ENCODE measurements at regions not wholly inside any gene's neighbourhood (a gene's known extent, or its start where the extent isn't known, plus 50 kb on each side); places are given as distances from the start of the nearest gene placed in this dataset.

- DNase-seq (ENCODE audit: low spot score) (peak; percentile 61), FAIRE-seq (no peak), ATAC-seq (peak; percentile 85)
- H3K9ac ChIP-seq (ENCODE audit: insufficient read depth, low read depth, low read length): no peak overlapping the region
- ChIA-PET CTCF (ENCODE audit: low intra/inter-chr PET ratio, low total read pairs) (no interaction called here), POLR2A (interaction anchor here (1.0 kb wide), 1 partner anchor 57 kb away, joined by 3 read pairs; the partner anchor contains the start of gene TMEM200A)
- no peak overlapping the region for H2AFZ ChIP-seq (ENCODE audit: low read length)
- BruUV-seq (replicated peaks): no TSS peak
- H3K4me2 ChIP-seq (ENCODE audit: low read depth, low read length): no peak overlapping the region
- H3K79me2 ChIP-seq (ENCODE audit: insufficient read depth, low read length): no peaks in the 10 kb centered on the region
- H3K27ac ChIP-seq (ENCODE audit: extremely low read length, insufficient read depth, low read length): no peak overlapping the region
- intact Hi-C loops (cut with micrococcal nuclease; ENCODE audit: unreplicated experiment): loop anchor here (2.0 kb wide), 1 partner anchor 63 kb away; no protein-coding TSS in a partner anchor
- no peaks in the 10 kb centered on the region for H3K9me3 ChIP-seq (ENCODE audit: low read length)
- H4K20me1 ChIP-seq (ENCODE audit: insufficient read depth, low read length): no peaks in the 10 kb centered on the region
- no peaks in the 10 kb centered on the region for H3K27me3 ChIP-seq (ENCODE audit: control insufficient read depth in 1 of 2, insufficient read depth in 2 of 2, low read length in 2 of 2)
- H3K36me3 ChIP-seq (replicated peaks in 1 of 2; ENCODE audit: control insufficient read depth in 1 of 2, insufficient read depth in 2 of 2, low read length in 2 of 2): no peaks in the 10 kb centered on the region
- peaks cover 7% of the 10 kb centered on the region for H3K4me1 ChIP-seq (ENCODE audit: insufficient read depth, low read length)
- in situ Hi-C loops (cut with HindIII; ENCODE audit: extremely low pct_ligation_motif_present, low pct_unique_long_range_greater_than_20kb): no loop called here
- no peak overlapping the region for H3K4me3 ChIP-seq (replicated peaks in 1 of 3; ENCODE audit: insufficient read depth in 1 of 3, low read depth in 2 of 3, low read length in 3 of 3)
- WGBS (ENCODE audit: low lambda C conversion rate): 0% methylated on average over 1 of the region's 1 CpG
- 0 out of 2 replicates have a peak, but pooled peaks have one; percentile 18 for TF ChIP-seq PAXIP1 (CRISPR knock-in tag; conservative IDR thresholded peaks at IDR 0.05)
- TF ChIP-seq ARID3A (IDR thresholded peaks at IDR 0.05; ENCODE audit: low read depth, low read length): peak; percentile 34; the same call in 1 of the 2 replicates
- TF ChIP-seq GFI1 (CRISPR knock-in tag; IDR thresholded peaks at IDR 0.05; ENCODE audit: borderline replicate concordance): peak; percentile 81
- peak; percentile 28; the same call in 1 of the 2 replicates for TF ChIP-seq RXRB (CRISPR knock-in tag; IDR thresholded peaks at IDR 0.05; ENCODE audit: borderline replicate concordance)
- TF ChIP-seq ZNF432 (CRISPR knock-in tag; IDR thresholded peaks at IDR 0.05; ENCODE audit: borderline replicate concordance): no peak
- TF ChIP-seq MAFK (conservative IDR thresholded peaks at IDR 0.05 in 1 of 2, IDR thresholded peaks at IDR 0.05 in 1 of 2; ENCODE audit: low read length in 2 of 2): peak in 1 of 2 experiments; percentile 34; a peak in 1 of 4 replicates
- TF ChIP-seq SMAD3 (CRISPR knock-in tag; IDR thresholded peaks at IDR 0.05): no peak
- TF ChIP-seq ZNF354B (CRISPR knock-in tag; IDR thresholded peaks at IDR 0.05): no peak
- TF ChIP-seq ZGPAT (CRISPR knock-in tag; IDR thresholded peaks at IDR 0.05): no peak
- peak; percentile 98 for TF ChIP-seq BCL6 (CRISPR knock-in tag; IDR thresholded peaks at IDR 0.05)
- TF ChIP-seq NR2F6 (IDR thresholded peaks at IDR 0.05): no peak; the same call in 1 of the 2 replicates
- 0 out of 2 replicates have a peak, but pooled peaks have one; percentile 19 for TF ChIP-seq NR2F6 (CRISPR knock-in tag; IDR thresholded peaks at IDR 0.05)
- TF ChIP-seq GATAD2A (CRISPR knock-in tag; IDR thresholded peaks at IDR 0.05): 0 out of 2 replicates have a peak, but pooled peaks have one; percentile 28
- peak; percentile 95 for TF ChIP-seq RARA (CRISPR knock-in tag; IDR thresholded peaks at IDR 0.05)
- no peak for TF ChIP-seq SIN3A (IDR thresholded peaks at IDR 0.05; ENCODE audit: borderline replicate concordance, low read depth, low read length)
- no peak for TF ChIP-seq KAT8 (CRISPR knock-in tag; IDR thresholded peaks at IDR 0.05)
- TF ChIP-seq ZNF232 (CRISPR knock-in tag; IDR thresholded peaks at IDR 0.05; ENCODE audit: borderline replicate concordance): peak; percentile 70; the same call in 1 of the 2 replicates
- 0 out of 4 replicates have a peak, but pooled peaks of 1 of the 2 experiments have one; percentile 26 for TF ChIP-seq NR2F1 (CRISPR knock-in tag; IDR thresholded peaks at IDR 0.05)
- peak; percentile 15; the same call in 1 of the 2 replicates for TF ChIP-seq LCORL (IDR thresholded peaks at IDR 0.05)
- no peak for TF ChIP-seq LCORL (CRISPR knock-in tag; IDR thresholded peaks at IDR 0.05)
Observed at GRCh38 chr6:130307752-130308361, 58.0 kb upstream of the TMEM200A start.

Measured in HepG2 (cell line).